Activated B cell treated with CpG ODN at 0.5 μM for 24 hours (primary cell): ENCODE measurements at regions not wholly inside any gene's neighbourhood (a gene's known extent, or its start where the extent isn't known, plus 50 kb on each side); places are given as distances from the start of the nearest gene placed in this dataset.

Experiments
- ATAC-seq: fragments of 200-7000 bp; cut with Tn5 transposase; one replicate; pipeline ENCODE4 v1.10.0; 2021; ENCODE audit warnings: low read depth, mild to moderate bottlenecking, moderate library complexity
- CTCF ChIA-PET: fragments of 350-600 bp; sonication (Branson Sonifier 250); formaldehyde crosslinking; loops from one replicate; lab custom pipeline; 2021; ENCODE audit warnings: antibody characterized with exemption; lab: Charles Lee
- POLR2A ChIA-PET: fragments of 350-600 bp; sonication (Branson Sonifier 250); formaldehyde crosslinking; loops from one replicate; lab custom pipeline; 2021; ENCODE audit warnings: antibody characterized with exemption; lab: Charles Lee
- DNase-seq: peaks from one replicate; pipeline ENCODE4 v3.0.0; 2022
- H3K27ac Mint-ChIP-seq: one replicate; pipeline ENCODE4 v1.8.0; 2020; ENCODE audit warnings: mixed read lengths
- H3K27me3 Mint-ChIP-seq: one replicate; pipeline ENCODE4 v1.8.0; 2021; ENCODE audit warnings: mixed read lengths
- H3K36me3 Mint-ChIP-seq: one replicate; pipeline ENCODE4 v1.8.0; 2021; ENCODE audit warnings: low read depth, mixed read lengths
- H3K4me1 Mint-ChIP-seq: one replicate; pipeline ENCODE4 v1.8.0; 2021; ENCODE audit warnings: mixed read lengths
- H3K4me3 Mint-ChIP-seq: one replicate; pipeline ENCODE4 v1.8.0; 2020; ENCODE audit warnings: mild to moderate bottlenecking, mixed read lengths
- H3K9me3 Mint-ChIP-seq: one replicate; pipeline ENCODE4 v1.8.0; 2020; ENCODE audit warnings: mixed read lengths
- CTCF ChIP-seq: fragments of 200-600 bp; IDR thresholded peaks from one replicate; pipeline ENCODE4 v1.8.0; 2022; ENCODE audit warnings: antibody characterized with exemption, mild to moderate bottlenecking
- intact Hi-C: fragments of 100-400 bp; cut with micrococcal nuclease; formaldehyde crosslinking; loops from one replicate; pipeline ENCODE4 v1.15.1; 2024

- H3K4me3 Mint-ChIP-seq = no peak overlapping the region
- CTCF ChIA-PET = no interaction called here
- POLR2A ChIA-PET = no interaction called here
- intact Hi-C loops = no loop called here
- H3K9me3 Mint-ChIP-seq = peaks cover 5% of the 10 kb centered on the region
- no peaks in the 10 kb centered on the region for H3K36me3 Mint-ChIP-seq
- H3K27me3 Mint-ChIP-seq = no peaks in the 10 kb centered on the region
- H3K4me1 Mint-ChIP-seq = no peaks in the 10 kb centered on the region
- DNase-seq = no peak
- no peak for ATAC-seq
- TF ChIP-seq CTCF = no peak
- H3K27ac Mint-ChIP-seq = no peak overlapping the region
Measured at GRCh38 chr13:105492216-105492615, 1043.2 kb downstream of the EFNB2 start.

DNA sequence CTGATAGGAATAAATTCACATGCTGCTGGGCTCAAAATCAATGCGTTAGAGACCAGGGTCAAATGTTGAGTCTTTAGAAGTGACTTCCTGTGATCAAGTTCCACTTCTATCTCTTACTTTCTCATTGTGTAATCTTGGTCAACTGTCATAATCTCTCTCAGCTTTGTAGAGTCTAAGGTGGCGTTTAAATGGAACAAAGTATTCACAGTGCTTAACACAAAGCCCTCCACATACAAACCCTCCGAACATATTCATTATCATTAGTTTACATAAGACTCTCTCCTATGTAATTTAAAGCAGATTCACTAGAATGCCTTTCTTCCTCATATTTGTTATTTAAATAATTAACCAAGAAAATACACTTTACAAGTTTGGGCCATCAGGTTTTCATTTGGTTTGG lies 1044.1 kb downstream of the EFNB2 start:
- CTCF ChIA-PET = no interaction called here
- no peak for ATAC-seq
- intact Hi-C loops = no loop called here
- TF ChIP-seq CTCF = no peak
- Mint-ChIP-seq H3K9me3 (peaks cover 5% of the 10 kb centered on the region), H3K27ac (no peak overlapping the region), H3K4me3 (no peak overlapping the region), H3K4me1 (no peaks in the 10 kb centered on the region), H3K27me3 (no peaks in the 10 kb centered on the region), H3K36me3 (no peaks in the 10 kb centered on the region)
- POLR2A ChIA-PET = no interaction called here
- DNase-seq = no peak

DNA sequence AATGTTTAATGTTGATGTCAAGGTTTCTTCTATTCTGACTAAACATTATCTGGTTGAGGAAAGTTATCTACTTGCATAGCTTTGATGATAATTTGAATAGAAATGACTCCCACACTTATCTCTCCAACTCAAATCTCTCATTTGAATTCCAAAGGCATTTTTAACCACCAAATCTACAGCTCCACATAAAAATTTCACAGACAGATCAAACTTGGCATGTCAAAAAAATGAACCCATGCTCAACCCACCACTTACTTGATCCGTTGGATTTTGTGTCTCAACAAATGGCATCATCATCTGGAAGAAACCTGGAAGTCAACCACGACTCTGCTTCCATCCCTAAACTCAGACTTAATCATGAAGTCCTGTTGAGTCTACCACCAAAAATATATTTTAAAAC lies 1050.4 kb downstream of the EFNB2 start:
- Mint-ChIP-seq H3K4me3 (no peak overlapping the region), H3K9me3 (peaks cover 5% of the 10 kb centered on the region), H3K27me3 (no peaks in the 10 kb centered on the region), H3K27ac (no peak overlapping the region), H3K36me3 (no peaks in the 10 kb centered on the region), H3K4me1 (no peaks in the 10 kb centered on the region)
- DNase-seq (no peak), ATAC-seq (no peak)
- no peak for TF ChIP-seq CTCF
- POLR2A ChIA-PET = no interaction called here
- CTCF ChIA-PET = no interaction called here
- intact Hi-C loops = no loop called here

GRCh38 chr13:105474983-105475610 lies 1060.4 kb downstream of the EFNB2 start:
- DNase-seq (no peak), ATAC-seq (no peak)
- POLR2A ChIA-PET = no interaction called here
- Mint-ChIP-seq H3K4me3 (no peak overlapping the region), H3K36me3 (no peaks in the 10 kb centered on the region), H3K27ac (no peak overlapping the region), H3K4me1 (no peaks in the 10 kb centered on the region), H3K27me3 (no peaks in the 10 kb centered on the region), H3K9me3 (peaks cover 2% of the 10 kb centered on the region)
- intact Hi-C loops = no loop called here
- CTCF ChIA-PET = no interaction called here
- TF ChIP-seq CTCF = no peak

- no peaks in the 10 kb centered on the region for H3K27me3 Mint-ChIP-seq
- intact Hi-C loops = no loop called here
- no peaks in the 10 kb centered on the region for H3K4me1 Mint-ChIP-seq
- H3K36me3 Mint-ChIP-seq = no peaks in the 10 kb centered on the region
- TF ChIP-seq CTCF = no peak
- ATAC-seq (no peak), DNase-seq (no peak)
- H3K4me3 Mint-ChIP-seq = no peak overlapping the region
- H3K9me3 Mint-ChIP-seq = peaks cover 2% of the 10 kb centered on the region
- H3K27ac Mint-ChIP-seq = no peak overlapping the region
- ChIA-PET CTCF (no interaction called here), POLR2A (no interaction called here)
Measured at GRCh38 chr13:105471673-105472072, 1063.8 kb downstream of the EFNB2 start.
